ENCODE measurements at regions not wholly inside any gene's neighbourhood (a gene's known extent, or its start where the extent isn't known, plus 50 kb on each side); places are given as distances from the start of the nearest gene placed in this dataset.

- TF ChIP-seq CTCF (IDR thresholded peaks at IDR 0.05; ENCODE audit: control extremely low read depth in 1 of 3, insufficient read depth in 1 of 3, low read depth in 1 of 3, low read length in 3 of 3) = no peak
- TF ChIP-seq EP300 (IDR thresholded peaks at IDR 0.05; ENCODE audit: borderline replicate concordance in 1 of 2, low read depth in 2 of 2, low read length in 2 of 2) = no peak
- TF ChIP-seq CHD7 (IDR thresholded peaks at IDR 0.05; ENCODE audit: insufficient replicate concordance, low read length) = no peak
- TF ChIP-seq POLR2AphosphoS5 (IDR thresholded peaks at IDR 0.05; ENCODE audit: low read depth, low read length) = no peak
Measured at GRCh38 chr6:137772541-137773250, 94.4 kb upstream of the TNFAIP3 start (continued).

Data from H1 (cell line).